H1 (cell line): ENCODE measurements at regions not wholly inside any gene's neighbourhood (a gene's known extent, or its start where the extent isn't known, plus 50 kb on each side); places are given as distances from the start of the nearest gene placed in this dataset.

Experiments
- CTCF ChIA-PET: fragments of 300-600 bp; sonication (Branson Sonifier 250); formaldehyde crosslinking; loops from one replicate; lab custom pipeline; 2021; ENCODE audit not compliant: partially characterized antibody; lab: Charles Lee
- POLR2A ChIA-PET: fragments of 300-600 bp; sonication (Branson Sonifier 250); formaldehyde crosslinking; loops from one replicate; lab custom pipeline; 2021; ENCODE audit warnings: inconsistent platforms; ENCODE audit not compliant: partially characterized antibody; lab: Charles Lee
- DNase-seq, 2 experiments: peaks; one replicate each; pipeline versions ENCODE4 v3.0.0 to v3.0.0-alpha.2; 2010 to 2022; ENCODE audit warnings: low spot score in 2 of 2, low read depth in 1 of 2, mixed read lengths in 1 of 2
- FAIRE-seq: peaks from 2 replicates; lab custom pipeline; 2011; peaks lifted over from hg19 to GRCh38; lab: Jason Lieb, UNC
- H2AFZ ChIP-seq: 2 replicates; pipeline ENCODE4 v1.8.1; 2012; ENCODE audit warnings: low read length, inconsistent platforms
- H2AK5ac ChIP-seq: 2 replicates; pipeline ENCODE4 v1.6.1; 2013; ENCODE audit warnings: low read depth, low read length
- H2BK120ac ChIP-seq: replicated peaks from 2 replicates; pipeline ENCODE3; 2013; ENCODE audit warnings: low read depth, low read length, inconsistent platforms
- H2BK12ac ChIP-seq: 2 replicates; pipeline ENCODE4 v1.6.1; 2013; ENCODE audit warnings: low read depth, low read length
- H2BK15ac ChIP-seq: 2 replicates; pipeline ENCODE4 v1.6.1; 2013; ENCODE audit warnings: low read length
- H2BK20ac ChIP-seq: 2 replicates; pipeline ENCODE4 v1.6.1; 2013; ENCODE audit warnings: low read length
- H2BK5ac ChIP-seq: 2 replicates; pipeline ENCODE4 v1.6.1; 2013; ENCODE audit warnings: low read depth, low read length
- H3K14ac ChIP-seq: 2 replicates; pipeline ENCODE4 v1.6.1; 2013; ENCODE audit warnings: inconsistent platforms; ENCODE audit not compliant: insufficient read length
- H3K18ac ChIP-seq: 2 replicates; pipeline ENCODE4 v1.6.1; 2013; ENCODE audit warnings: low read length; ENCODE audit errors: extremely low read depth
- H3K23ac ChIP-seq: 2 replicates; pipeline ENCODE4 v1.6.1; 2013; ENCODE audit warnings: inconsistent platforms; ENCODE audit not compliant: insufficient read length
- H3K23me2 ChIP-seq: 2 replicates; pipeline ENCODE4 v1.6.1; 2013; ENCODE audit warnings: low read depth, low read length
- H3K27ac ChIP-seq: 2 replicates; pipeline ENCODE4 v1.6.1; 2011; ENCODE audit warnings: low read depth, low read length, inconsistent platforms
- H3K27me3 ChIP-seq, 4 experiments: replicated peaks in 1 of 4; 1 replicate in 1 of 4; 2 replicates in 3 of 4; pipeline versions ENCODE4 v1.6.1 to v1.8.1; 2011 to 2013; ENCODE audit warnings: low read length in 3 of 4, mild to moderate bottlenecking in 3 of 4, inconsistent platforms in 2 of 4, mixed read lengths in 2 of 4, moderate library complexity in 1 of 4; ENCODE audit not compliant: control insufficient read depth in 3 of 4, insufficient read depth in 3 of 4; ENCODE audit errors: extremely low read depth in 1 of 4
- H3K36me3 ChIP-seq, 4 experiments: 2 replicates each; pipeline versions ENCODE4 v1.6.1 to v1.8.1; 2011 to 2013; ENCODE audit warnings: mild to moderate bottlenecking in 4 of 4, low read length in 3 of 4, moderate library complexity in 2 of 4, control low read depth in 1 of 4, inconsistent platforms in 1 of 4; ENCODE audit not compliant: insufficient read depth in 4 of 4, control insufficient read depth in 2 of 4
- H3K4ac ChIP-seq: replicated peaks from 2 replicates; pipeline ENCODE3; 2013; ENCODE audit warnings: low read length, low read depth, mixed read lengths, inconsistent platforms; ENCODE audit not compliant: insufficient read length
- H3K4me1 ChIP-seq, 4 experiments: replicated peaks in 1 of 4; 1 replicate in 1 of 4; 2 replicates in 3 of 4; pipeline versions ENCODE4 v1.6.1 to v1.8.1; 2011 to 2013; ENCODE audit warnings: low read length in 3 of 4, inconsistent platforms in 2 of 4, mixed read lengths in 1 of 4; ENCODE audit not compliant: insufficient read depth in 4 of 4, control insufficient read depth in 3 of 4
- H3K4me2 ChIP-seq, 2 experiments: 2 replicates each; pipeline versions ENCODE4 v1.6.1 to v1.8.1; 2011 to 2013; ENCODE audit warnings: low read depth in 2 of 2, low read length in 2 of 2, control low read depth in 1 of 2, inconsistent platforms in 1 of 2, mild to moderate bottlenecking in 1 of 2; ENCODE audit not compliant: insufficient read depth in 1 of 2
- H3K4me3 ChIP-seq, 4 experiments: fragments of 200-600, 300-600 bp in 1 of 4; sonication (generic), shearing (Covaris generic), sonication (Bioruptor Twin) in 1 of 4; 2 replicates each; pipeline versions ENCODE4 v1.5.1 to v1.8.1; 2011 to 2016; ENCODE audit warnings: low read length in 4 of 4, low read depth in 3 of 4, control low read depth in 2 of 4, inconsistent platforms in 2 of 4, mild to moderate bottlenecking in 2 of 4, mixed read lengths in 1 of 4, moderate library complexity in 1 of 4; ENCODE audit not compliant: insufficient read depth in 2 of 4; ENCODE audit errors: extremely low read depth in 1 of 4
- H3K56ac ChIP-seq: replicated peaks from 2 replicates; pipeline ENCODE3; 2013; ENCODE audit warnings: low read depth, mild to moderate bottlenecking, mixed read lengths, low read length, inconsistent platforms; ENCODE audit not compliant: insufficient read length
- H3K79me1 ChIP-seq: 2 replicates; pipeline ENCODE4 v1.6.1; 2013; ENCODE audit warnings: low read depth, low read length, control low read depth
- H3K79me2 ChIP-seq, 2 experiments: 2 replicates each; pipeline versions ENCODE4 v1.6.1 to v1.8.1; 2012 to 2013; ENCODE audit warnings: low read length in 2 of 2, mild to moderate bottlenecking in 2 of 2, inconsistent platforms in 1 of 2; ENCODE audit not compliant: insufficient read depth in 2 of 2, control insufficient read depth in 1 of 2
- H3K9ac ChIP-seq, 4 experiments: replicated peaks in 1 of 4; 1 replicate in 1 of 4; 2 replicates in 3 of 4; pipeline versions ENCODE4 v1.6.1 to v1.8.1; 2011 to 2013; ENCODE audit warnings: low read depth in 3 of 4, low read length in 3 of 4, control low read depth in 2 of 4, mild to moderate bottlenecking in 2 of 4, moderate library complexity in 2 of 4, inconsistent platforms in 1 of 4; ENCODE audit errors: extremely low read depth in 1 of 4
- H3K9me3 ChIP-seq, 2 experiments: 2 replicates each; pipeline versions ENCODE4 v1.6.1 to v1.8.1; 2012 to 2013; ENCODE audit warnings: mild to moderate bottlenecking in 2 of 2, moderate library complexity in 2 of 2, control low read depth in 1 of 2, inconsistent platforms in 1 of 2, low read depth in 1 of 2, low read length in 1 of 2, mixed read lengths in 1 of 2; ENCODE audit not compliant: insufficient read depth in 2 of 2
- H4K20me1 ChIP-seq, 2 experiments: replicated peaks in 1 of 2; 2 replicates each; pipeline versions ENCODE3 to v1.8.1; 2011 to 2013; ENCODE audit warnings: inconsistent platforms in 2 of 2, low read length in 2 of 2, mild to moderate bottlenecking in 1 of 2; ENCODE audit not compliant: insufficient read depth in 2 of 2, control insufficient read depth in 1 of 2
- H4K5ac ChIP-seq: 2 replicates; pipeline ENCODE4 v1.6.1; 2013; ENCODE audit warnings: low read length, low read depth, mixed read lengths, inconsistent platforms; ENCODE audit not compliant: insufficient read length
- H4K8ac ChIP-seq: 2 replicates; pipeline ENCODE4 v1.8.0; 2013; ENCODE audit warnings: mild to moderate bottlenecking, moderate library complexity, low read length, inconsistent platforms; ENCODE audit not compliant: insufficient read depth; ENCODE audit errors: extremely low read depth
- H4K91ac ChIP-seq: replicated peaks from 2 replicates; pipeline ENCODE3; 2013; ENCODE audit warnings: low read length, mixed read lengths, inconsistent platforms; ENCODE audit not compliant: insufficient read length
- EP300 ChIP-seq, 2 experiments: IDR thresholded peaks; 1 replicate in 1 of 2; 2 replicates in 1 of 2; pipeline ENCODE4 v1.6.1; 2011 to 2012; ENCODE audit warnings: low read depth in 2 of 2, low read length in 2 of 2, mild to moderate bottlenecking in 2 of 2, borderline replicate concordance in 1 of 2, inconsistent platforms in 1 of 2, moderate library complexity in 1 of 2
- GABPA ChIP-seq: IDR thresholded peaks from 2 replicates; pipeline ENCODE4 v1.6.1; 2011; ENCODE audit warnings: mild to moderate bottlenecking, low read length, moderate library complexity, borderline replicate concordance; ENCODE audit not compliant: insufficient read depth
- JUND ChIP-seq: IDR thresholded peaks from 2 replicates; pipeline ENCODE4 v1.6.1; 2011; ENCODE audit warnings: mild to moderate bottlenecking, improper control_type of control experiment, low read length
- KDM4A ChIP-seq: IDR thresholded peaks from one replicate; pipeline ENCODE4 v1.7.1; 2012; ENCODE audit warnings: low read depth, mild to moderate bottlenecking, moderate library complexity, low read length, inconsistent platforms; ENCODE audit not compliant: severe bottlenecking
- KDM5A ChIP-seq: fragments of 200-600 bp; IDR thresholded peaks from 2 replicates; pipeline ENCODE4 v1.7.1; 2012; ENCODE audit warnings: mild to moderate bottlenecking, low read length, inconsistent platforms, mixed read lengths
- MAFK ChIP-seq: IDR thresholded peaks from 2 replicates; pipeline ENCODE4 v1.6.1; 2012; ENCODE audit warnings: low read depth, mild to moderate bottlenecking, improper control_type of control experiment, low read length
- NRF1 ChIP-seq: IDR thresholded peaks from 2 replicates; pipeline ENCODE4 v1.6.1; 2011; ENCODE audit warnings: mild to moderate bottlenecking, low read depth, low read length, improper control_type of control experiment
- RNF2 ChIP-seq: fragments of 200-900, 300-1000 bp; sonication (generic); IDR thresholded peaks from 2 replicates; pipeline ENCODE4 v1.7.1; 2016; ENCODE audit warnings: borderline replicate concordance, low read depth, mild to moderate bottlenecking, antibody characterized with exemption, low read length; ENCODE audit not compliant: poor library complexity, severe bottlenecking; ENCODE audit errors: missing control alignments
- SIN3A ChIP-seq, 2 experiments: IDR thresholded peaks in 1 of 2; conservative IDR thresholded peaks in 1 of 2; 2 replicates each; pipeline ENCODE4 v1.6.1; 2011 to 2012; ENCODE audit warnings: low read length in 2 of 2, improper control_type of control experiment in 1 of 2, low read depth in 1 of 2, mild to moderate bottlenecking in 1 of 2
- SIRT6 ChIP-seq: IDR thresholded peaks from one replicate; pipeline ENCODE4 v1.7.1; 2012; ENCODE audit warnings: low read length, inconsistent platforms
- YY1 ChIP-seq: IDR thresholded peaks from 2 replicates; pipeline ENCODE4 v1.6.1; 2011; ENCODE audit warnings: low read depth, mild to moderate bottlenecking, low read length
- WGBS, 2 experiments: shearing (Covaris generic) in 1 of 2; methylation state at CpG; one replicate each; pipeline versions ENCODE4 v1.1.6 to v1.1.7; 2013 to 2015; ENCODE audit warnings: low lambda C conversion rate in 2 of 2, mixed read lengths in 2 of 2, inconsistent platforms in 1 of 2, low coverage in 1 of 2, missing lambda C conversion rate in 1 of 2; ENCODE audit not compliant: insufficient replicate concordance in 2 of 2, insufficient coverage in 1 of 2, insufficient read length in 1 of 2; ENCODE audit errors: extremely low coverage in 1 of 2, missing lambda C conversion rate in 1 of 2; 5-methylcytosine and 5-hydroxymethylcytosine counted together
- TF ChIP-seq, protein P1 (sequence below): IDR thresholded peaks from 2 replicates; pipeline ENCODE4 v1.6.1; 2011; ENCODE audit warnings: low read length, improper control_type of control experiment

DNA sequence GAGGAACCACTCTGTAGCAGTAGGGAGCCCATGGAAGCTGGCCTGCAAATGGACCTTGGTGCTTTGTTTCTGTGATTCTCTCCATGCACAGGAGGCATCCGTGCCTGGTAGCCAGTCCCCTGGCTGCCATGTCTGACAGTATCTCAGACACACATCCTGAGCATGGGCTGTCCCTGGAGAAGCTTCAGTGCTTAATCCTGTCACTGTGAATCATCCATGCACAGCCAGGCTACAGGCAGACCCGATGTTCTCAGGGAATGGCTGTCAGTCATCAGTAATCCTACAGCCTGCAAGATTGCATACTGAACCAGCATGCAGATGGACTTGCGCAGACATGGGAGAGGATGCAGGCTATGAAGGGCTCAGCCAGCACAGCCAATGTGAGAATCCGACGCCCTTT lies 606.3 kb upstream of the PLXNA2 start:
- H3K4me1 ChIP-seq: no peaks in the 10 kb centered on the region
- no peak overlapping the region for H2BK5ac ChIP-seq
- no peak overlapping the region for H3K4me3 ChIP-seq
- H3K56ac ChIP-seq: no peak overlapping the region
- no peak overlapping the region for H2BK120ac ChIP-seq
- H3K23ac ChIP-seq: no peak overlapping the region
- no peaks in the 10 kb centered on the region for H3K9me3 ChIP-seq
- CTCF ChIA-PET: no interaction called here
- no peak overlapping the region for H4K5ac ChIP-seq
- H4K91ac ChIP-seq: no peak overlapping the region
- no peak overlapping the region for H3K4me2 ChIP-seq
- POLR2A ChIA-PET: no interaction called here
- no peak overlapping the region for H4K8ac ChIP-seq
- H3K79me1 ChIP-seq: no peaks in the 10 kb centered on the region
- H3K14ac ChIP-seq: no peak overlapping the region
- no peaks in the 10 kb centered on the region for H3K36me3 ChIP-seq
- H2AK5ac ChIP-seq: no peak overlapping the region
- H3K23me2 ChIP-seq: no peaks in the 10 kb centered on the region
- H2AFZ ChIP-seq: no peak overlapping the region
- FAIRE-seq (no peak), DNase-seq (no peak)
- no peaks in the 10 kb centered on the region for H3K79me2 ChIP-seq
- H4K20me1 ChIP-seq: no peaks in the 10 kb centered on the region
- H2BK12ac ChIP-seq: no peak overlapping the region
- no peaks in the 10 kb centered on the region for H3K27me3 ChIP-seq
- TF ChIP-seq KDM5A (no peak), YY1 (no peak), JUND (no peak), SIN3A (conservative IDR thresholded peaks at IDR 0.05 in 1 of 2, IDR thresholded peaks at IDR 0.05 in 1 of 2; ENCODE audit: low read depth in 1 of 2, low read length in 2 of 2) (no peak), GABPA (no peak), KDM4A (no peak), EP300 (IDR thresholded peaks at IDR 0.05; ENCODE audit: borderline replicate concordance in 1 of 2, low read depth in 2 of 2, low read length in 2 of 2) (no peak), NRF1 (no peak), SIRT6 (no peak), MAFK (no peak), RNF2 (no peak)
- TF ChIP-seq, protein P1, sequence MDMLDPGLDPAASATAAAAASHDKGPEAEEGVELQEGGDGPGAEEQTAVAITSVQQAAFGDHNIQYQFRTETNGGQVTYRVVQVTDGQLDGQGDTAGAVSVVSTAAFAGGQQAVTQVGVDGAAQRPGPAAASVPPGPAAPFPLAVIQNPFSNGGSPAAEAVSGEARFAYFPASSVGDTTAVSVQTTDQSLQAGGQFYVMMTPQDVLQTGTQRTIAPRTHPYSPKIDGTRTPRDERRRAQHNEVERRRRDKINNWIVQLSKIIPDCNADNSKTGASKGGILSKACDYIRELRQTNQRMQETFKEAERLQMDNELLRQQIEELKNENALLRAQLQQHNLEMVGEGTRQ: no peak
- H2BK20ac ChIP-seq: no peak overlapping the region
- no peak overlapping the region for H2BK15ac ChIP-seq
- 85% methylated on average over 5 of the region's 5 CpGs; no CpG with 5 or more reads in 1 of the 2 experiments for WGBS, 2 experiments
- H3K4ac ChIP-seq: no peak overlapping the region
- H3K9ac ChIP-seq: no peak overlapping the region
- H3K18ac ChIP-seq: no peak overlapping the region
- H3K27ac ChIP-seq: no peak overlapping the region
